ENCODE measurements at regions not wholly inside any gene's neighbourhood (a gene's known extent, or its start where the extent isn't known, plus 50 kb on each side); places are given as distances from the start of the nearest gene placed in this dataset.

DNA sequence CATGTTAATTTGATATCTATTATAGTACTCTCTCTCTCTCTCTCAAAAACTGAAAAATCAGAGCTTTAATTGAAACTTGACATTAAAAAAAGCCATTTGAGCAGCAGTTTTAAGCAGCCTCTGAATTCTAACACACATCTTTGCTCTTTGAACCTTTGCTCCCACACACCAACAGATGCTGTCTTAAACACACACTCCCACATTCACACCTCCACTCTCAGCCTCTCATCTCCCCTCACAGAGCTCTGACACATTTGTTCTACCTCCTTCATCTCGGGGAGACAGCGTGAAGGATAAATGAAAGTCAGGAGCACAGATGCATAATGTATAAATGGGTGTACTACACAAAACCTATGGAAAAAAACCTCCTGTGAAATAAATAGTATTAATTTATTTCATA is 95.2 kb downstream of the NAB1 start:
- TF ChIP-seq EP300 (IDR thresholded peaks at IDR 0.05) = no peak
- TF ChIP-seq, protein P1, sequence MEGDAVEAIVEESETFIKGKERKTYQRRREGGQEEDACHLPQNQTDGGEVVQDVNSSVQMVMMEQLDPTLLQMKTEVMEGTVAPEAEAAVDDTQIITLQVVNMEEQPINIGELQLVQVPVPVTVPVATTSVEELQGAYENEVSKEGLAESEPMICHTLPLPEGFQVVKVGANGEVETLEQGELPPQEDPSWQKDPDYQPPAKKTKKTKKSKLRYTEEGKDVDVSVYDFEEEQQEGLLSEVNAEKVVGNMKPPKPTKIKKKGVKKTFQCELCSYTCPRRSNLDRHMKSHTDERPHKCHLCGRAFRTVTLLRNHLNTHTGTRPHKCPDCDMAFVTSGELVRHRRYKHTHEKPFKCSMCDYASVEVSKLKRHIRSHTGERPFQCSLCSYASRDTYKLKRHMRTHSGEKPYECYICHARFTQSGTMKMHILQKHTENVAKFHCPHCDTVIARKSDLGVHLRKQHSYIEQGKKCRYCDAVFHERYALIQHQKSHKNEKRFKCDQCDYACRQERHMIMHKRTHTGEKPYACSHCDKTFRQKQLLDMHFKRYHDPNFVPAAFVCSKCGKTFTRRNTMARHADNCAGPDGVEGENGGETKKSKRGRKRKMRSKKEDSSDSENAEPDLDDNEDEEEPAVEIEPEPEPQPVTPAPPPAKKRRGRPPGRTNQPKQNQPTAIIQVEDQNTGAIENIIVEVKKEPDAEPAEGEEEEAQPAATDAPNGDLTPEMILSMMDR (IDR thresholded peaks at IDR 0.05) = no peak
- TF ChIP-seq, protein P2, sequence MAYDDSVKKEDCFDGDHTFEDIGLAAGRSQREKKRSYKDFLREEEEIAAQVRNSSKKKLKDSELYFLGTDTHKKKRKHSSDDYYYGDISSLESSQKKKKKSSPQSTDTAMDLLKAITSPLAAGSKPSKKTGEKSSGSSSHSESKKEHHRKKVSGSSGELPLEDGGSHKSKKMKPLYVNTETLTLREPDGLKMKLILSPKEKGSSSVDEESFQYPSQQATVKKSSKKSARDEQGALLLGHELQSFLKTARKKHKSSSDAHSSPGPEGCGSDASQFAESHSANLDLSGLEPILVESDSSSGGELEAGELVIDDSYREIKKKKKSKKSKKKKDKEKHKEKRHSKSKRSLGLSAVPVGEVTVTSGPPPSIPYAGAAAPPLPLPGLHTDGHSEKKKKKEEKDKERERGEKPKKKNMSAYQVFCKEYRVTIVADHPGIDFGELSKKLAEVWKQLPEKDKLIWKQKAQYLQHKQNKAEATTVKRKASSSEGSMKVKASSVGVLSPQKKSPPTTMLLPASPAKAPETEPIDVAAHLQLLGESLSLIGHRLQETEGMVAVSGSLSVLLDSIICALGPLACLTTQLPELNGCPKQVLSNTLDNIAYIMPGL (CRISPR knock-in tag; IDR thresholded peaks at IDR 0.05; ENCODE audit: borderline replicate concordance) = no peak
- TF ChIP-seq POLR2AphosphoS2 (conservative IDR thresholded peaks at IDR 0.05; ENCODE audit: low read length) = no peak
- TF ChIP-seq, protein P3, sequence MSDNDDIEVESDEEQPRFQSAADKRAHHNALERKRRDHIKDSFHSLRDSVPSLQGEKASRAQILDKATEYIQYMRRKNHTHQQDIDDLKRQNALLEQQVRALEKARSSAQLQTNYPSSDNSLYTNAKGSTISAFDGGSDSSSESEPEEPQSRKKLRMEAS (IDR thresholded peaks at IDR 0.05) = no peak
- TF ChIP-seq CHD4 (IDR thresholded peaks at IDR 0.05; ENCODE audit: borderline replicate concordance) = no peak
- no peak for TF ChIP-seq NFE2L2 (conservative IDR thresholded peaks at IDR 0.05; ENCODE audit: low read length)
- TF ChIP-seq, protein P4, sequence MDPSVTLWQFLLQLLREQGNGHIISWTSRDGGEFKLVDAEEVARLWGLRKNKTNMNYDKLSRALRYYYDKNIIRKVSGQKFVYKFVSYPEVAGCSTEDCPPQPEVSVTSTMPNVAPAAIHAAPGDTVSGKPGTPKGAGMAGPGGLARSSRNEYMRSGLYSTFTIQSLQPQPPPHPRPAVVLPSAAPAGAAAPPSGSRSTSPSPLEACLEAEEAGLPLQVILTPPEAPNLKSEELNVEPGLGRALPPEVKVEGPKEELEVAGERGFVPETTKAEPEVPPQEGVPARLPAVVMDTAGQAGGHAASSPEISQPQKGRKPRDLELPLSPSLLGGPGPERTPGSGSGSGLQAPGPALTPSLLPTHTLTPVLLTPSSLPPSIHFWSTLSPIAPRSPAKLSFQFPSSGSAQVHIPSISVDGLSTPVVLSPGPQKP (IDR thresholded peaks at IDR 0.05; ENCODE audit: low read depth, low read length) = no peak
- no peak for TF ChIP-seq RAD21 (conservative IDR thresholded peaks at IDR 0.05 in 1 of 2, IDR thresholded peaks at IDR 0.05 in 1 of 2)
- TF ChIP-seq ZSCAN20 (CRISPR knock-in tag; IDR thresholded peaks at IDR 0.05) = no peak
- TF ChIP-seq, protein P5, sequence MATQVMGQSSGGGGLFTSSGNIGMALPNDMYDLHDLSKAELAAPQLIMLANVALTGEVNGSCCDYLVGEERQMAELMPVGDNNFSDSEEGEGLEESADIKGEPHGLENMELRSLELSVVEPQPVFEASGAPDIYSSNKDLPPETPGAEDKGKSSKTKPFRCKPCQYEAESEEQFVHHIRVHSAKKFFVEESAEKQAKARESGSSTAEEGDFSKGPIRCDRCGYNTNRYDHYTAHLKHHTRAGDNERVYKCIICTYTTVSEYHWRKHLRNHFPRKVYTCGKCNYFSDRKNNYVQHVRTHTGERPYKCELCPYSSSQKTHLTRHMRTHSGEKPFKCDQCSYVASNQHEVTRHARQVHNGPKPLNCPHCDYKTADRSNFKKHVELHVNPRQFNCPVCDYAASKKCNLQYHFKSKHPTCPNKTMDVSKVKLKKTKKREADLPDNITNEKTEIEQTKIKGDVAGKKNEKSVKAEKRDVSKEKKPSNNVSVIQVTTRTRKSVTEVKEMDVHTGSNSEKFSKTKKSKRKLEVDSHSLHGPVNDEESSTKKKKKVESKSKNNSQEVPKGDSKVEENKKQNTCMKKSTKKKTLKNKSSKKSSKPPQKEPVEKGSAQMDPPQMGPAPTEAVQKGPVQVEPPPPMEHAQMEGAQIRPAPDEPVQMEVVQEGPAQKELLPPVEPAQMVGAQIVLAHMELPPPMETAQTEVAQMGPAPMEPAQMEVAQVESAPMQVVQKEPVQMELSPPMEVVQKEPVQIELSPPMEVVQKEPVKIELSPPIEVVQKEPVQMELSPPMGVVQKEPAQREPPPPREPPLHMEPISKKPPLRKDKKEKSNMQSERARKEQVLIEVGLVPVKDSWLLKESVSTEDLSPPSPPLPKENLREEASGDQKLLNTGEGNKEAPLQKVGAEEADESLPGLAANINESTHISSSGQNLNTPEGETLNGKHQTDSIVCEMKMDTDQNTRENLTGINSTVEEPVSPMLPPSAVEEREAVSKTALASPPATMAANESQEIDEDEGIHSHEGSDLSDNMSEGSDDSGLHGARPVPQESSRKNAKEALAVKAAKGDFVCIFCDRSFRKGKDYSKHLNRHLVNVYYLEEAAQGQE (IDR thresholded peaks at IDR 0.05) = no peak
- TF ChIP-seq PHF8 (IDR thresholded peaks at IDR 0.05; ENCODE audit: borderline replicate concordance, low read depth) = no peak
- TF ChIP-seq ESRRA (IDR thresholded peaks at IDR 0.05; ENCODE audit: borderline replicate concordance, low read length) = no peak
- no peak for TF ChIP-seq MAFK (IDR thresholded peaks at IDR 0.05; ENCODE audit: partially characterized antibody)
